A204.1 (cell line): ENCODE measurements at regions not wholly inside any gene's neighbourhood (a gene's known extent, or its start where the extent isn't known, plus 50 kb on each side); places are given as distances from the start of the nearest gene placed in this dataset.
A peak's percentile ranks its signal among the peaks of the same experiment; 100 is the strongest.
"Not testable (repeated sequence)": the region's sequence is repeated elsewhere in the genome, so short reads cannot be mapped to it uniquely, and the experiment has no call there.

ENCODE experiments used
- FAIRE-seq: peaks from 2 replicates; lab custom pipeline; 2012; peaks lifted over from hg19 to GRCh38; lab: Jason Lieb, UNC

DNA sequence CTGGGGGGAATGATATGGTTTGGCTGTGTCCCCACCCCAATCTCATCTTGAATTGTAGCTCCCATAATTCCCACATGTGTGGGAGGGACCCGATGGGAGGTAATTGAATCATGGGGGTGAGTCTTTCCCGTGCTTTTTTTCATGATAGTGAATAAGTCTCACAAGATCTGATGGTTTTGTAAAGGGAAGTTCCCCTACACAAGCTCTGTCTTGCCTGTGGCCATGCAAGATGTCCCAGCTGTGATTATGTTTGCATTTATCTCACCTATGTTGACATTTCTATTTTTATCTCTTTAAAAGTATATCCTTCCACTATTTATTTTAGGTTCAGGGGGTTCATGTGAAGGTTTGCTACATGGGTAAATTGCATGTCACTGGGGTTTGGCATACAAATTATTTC lies 323.9 kb upstream of the GLI3 start:
- FAIRE-seq, result no peak

DNA sequence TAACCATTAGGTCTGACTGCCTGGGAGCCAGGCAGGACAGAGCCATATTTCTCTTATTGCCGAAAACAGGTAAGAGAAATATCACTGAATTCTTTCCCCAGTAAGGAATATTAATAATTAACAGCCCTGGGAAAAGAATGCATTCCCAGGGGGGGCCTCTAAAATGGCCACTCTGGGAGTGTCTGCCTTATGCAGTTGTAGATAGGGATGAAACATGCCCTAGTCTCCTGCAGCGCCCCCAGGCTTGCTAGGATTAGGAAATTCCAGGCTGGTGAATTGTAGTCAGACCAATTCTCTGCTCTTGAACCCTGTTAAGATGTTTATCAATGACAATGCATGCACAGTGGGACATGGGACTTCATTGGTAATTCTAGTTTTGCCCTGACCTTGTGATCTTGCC lies 317.9 kb upstream of the GLI3 start:
- not testable (repeated sequence) for FAIRE-seq

DNA sequence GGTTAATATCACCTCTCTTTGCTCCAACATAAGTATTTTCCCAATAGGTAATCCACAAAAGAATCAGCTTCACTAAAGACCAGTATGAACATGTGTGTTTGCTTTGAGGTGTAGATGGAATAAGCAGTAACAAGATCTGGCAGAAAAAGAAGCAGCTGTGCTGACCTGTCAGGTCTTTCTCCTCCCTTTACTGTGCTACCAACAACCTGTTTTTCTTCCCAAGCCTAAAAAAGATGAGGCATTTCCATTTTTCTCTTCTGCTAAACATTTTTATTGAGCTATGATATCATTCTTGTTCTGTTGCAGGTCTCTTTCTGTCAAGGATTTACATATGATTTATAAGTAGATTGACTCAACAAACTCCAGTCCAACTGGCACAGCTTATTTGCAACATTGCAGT lies 315.2 kb upstream of the GLI3 start:
- FAIRE-seq, result no peak

DNA sequence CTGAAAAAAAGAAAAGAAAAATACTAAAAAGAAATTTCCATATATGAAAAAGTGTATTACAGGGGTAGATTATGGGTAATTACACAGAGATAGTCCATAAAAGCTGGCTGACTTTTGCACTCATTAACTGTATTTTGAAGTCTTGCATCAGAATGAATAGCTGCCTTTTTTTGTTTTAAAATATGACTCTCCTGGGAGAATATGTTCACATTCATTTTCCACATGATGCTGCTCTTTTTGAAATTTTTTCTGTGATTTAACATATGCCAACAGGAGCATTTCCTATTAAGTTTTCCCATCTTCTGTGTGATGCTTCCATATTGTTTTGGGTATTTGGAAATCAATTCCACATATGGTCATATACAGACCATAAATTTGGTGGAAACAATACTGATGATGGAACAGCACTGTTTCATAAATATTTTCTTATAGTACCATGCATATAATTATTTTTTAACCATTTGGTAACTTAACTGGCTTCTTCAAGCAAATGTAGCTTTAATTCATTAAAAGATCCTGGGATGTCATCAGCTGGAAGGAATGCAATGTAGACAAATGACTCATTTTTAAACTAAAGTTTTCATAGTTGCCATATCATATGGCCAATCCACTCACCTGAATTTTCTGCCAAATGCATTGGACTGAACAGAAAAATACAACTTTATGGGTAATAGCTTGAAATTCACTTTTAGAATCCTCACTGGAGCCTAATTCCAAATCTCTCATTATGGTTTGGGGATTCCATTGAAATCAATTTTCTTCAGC lies 313.9 kb upstream of the GLI3 start:
- FAIRE-seq, result no peak

DNA sequence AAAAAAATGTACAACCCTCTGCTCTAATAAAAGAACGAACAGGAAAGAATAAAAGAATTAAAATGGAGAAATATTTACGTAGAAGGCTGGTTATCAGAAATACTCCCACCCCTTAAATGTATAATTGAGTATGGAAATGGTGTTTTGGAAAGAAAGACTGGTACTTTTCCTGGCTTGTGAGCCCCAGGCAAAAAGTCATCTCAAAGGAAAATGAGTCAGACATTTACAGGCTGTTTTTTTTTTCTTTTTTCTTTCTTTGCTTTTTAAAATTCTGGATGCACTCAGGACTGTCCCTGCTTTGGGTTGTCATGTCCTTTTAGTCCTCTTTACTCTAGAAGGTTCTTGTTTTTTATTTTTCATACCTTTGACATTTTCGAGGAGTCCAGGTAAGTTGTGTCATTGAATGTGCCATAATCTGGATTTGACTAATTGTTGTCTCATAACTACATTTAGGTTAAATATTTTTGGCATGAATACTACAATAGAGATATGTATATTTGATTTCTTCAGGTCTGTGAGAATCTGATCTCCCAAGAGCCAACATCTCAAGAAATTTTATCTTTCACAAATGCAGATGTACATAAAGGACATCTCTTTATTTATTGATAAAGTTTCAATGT lies 313.0 kb upstream of the GLI3 start:
- no peak for FAIRE-seq

DNA sequence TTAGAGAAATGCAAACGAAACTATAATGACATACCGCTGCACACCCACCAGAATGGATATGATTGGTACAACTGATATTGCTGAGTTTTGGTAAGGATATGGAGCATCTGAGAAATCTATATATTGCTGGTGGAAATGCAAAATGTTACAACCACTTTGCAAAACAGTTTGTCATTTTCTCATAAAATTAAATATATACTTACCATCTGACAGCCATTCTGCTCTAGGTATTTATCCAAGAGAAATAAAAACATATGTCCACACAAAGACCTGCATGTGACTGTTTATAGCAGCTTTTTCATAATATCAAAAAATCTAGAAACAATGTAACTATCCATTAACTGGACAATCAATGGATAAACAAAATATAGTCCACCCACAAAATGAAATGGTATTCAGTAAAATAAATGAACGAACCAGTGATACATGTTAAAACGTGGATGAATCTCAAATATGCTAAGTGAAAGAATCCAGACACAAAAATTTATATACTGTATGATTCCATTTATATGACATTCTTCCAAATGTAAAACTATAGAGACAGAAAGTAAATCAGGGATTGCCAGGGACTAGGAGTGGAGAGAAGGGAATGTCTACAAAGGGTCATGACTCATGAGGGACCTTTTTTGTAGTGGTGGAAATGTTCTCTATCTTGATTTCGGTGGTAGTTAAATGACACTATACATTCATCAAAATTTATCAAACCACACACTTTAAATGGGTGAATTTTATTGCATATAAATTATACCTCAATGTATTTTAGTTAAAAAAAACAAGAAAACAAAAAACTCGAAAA lies 312.0 kb upstream of the GLI3 start:
- FAIRE-seq, result no peak

DNA sequence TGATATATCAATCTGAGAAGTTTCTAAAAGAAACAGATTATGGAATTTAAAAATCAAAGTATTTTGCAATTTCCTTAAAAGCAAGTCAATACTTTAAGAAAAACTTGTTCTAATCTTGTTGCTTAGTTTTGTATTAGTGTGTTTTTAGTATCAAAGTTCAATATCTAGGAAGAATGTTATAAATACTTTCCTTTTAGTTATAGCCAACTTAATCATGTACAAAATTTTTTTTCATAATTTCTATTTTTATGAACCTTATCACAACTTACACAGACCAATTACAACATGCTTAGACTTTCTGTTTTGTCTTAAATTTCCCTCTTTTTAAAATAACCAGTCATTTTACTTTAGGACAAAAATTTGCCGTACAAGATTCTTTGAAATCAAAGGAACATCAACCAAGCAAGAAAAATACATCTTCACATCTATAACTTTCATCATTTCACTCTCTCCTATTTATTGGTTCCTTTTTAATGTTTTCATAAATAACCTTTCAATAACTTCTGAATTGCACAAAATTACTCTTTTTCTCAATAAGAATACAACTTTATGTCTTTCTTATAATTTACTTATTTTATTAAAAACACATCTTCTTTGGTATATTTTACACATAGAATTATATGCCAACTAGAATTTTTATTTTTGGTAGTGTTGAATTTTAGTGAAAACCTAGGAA lies 308.2 kb upstream of the GLI3 start:
- peak; percentile 19 for FAIRE-seq

DNA sequence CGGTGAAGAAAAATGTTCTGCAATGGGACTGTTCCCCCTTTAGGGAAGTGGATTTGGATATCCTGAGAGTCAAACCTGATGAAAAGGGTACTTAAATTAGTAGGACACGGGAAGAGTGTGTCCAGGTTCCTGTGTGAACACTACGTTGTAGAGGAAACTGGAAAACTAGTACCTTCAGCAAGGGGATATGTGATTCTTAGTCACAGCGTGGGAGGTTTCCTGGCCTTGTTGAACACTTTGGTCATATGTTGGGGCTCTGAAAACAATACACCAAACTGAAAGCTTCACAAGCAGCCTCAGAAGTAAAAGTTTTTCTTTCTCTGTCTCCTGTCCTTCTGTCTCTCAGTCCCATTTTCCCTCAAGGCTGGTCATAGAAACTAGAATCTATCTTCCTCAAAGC lies 306.9 kb upstream of the GLI3 start:
- no peak for FAIRE-seq

DNA sequence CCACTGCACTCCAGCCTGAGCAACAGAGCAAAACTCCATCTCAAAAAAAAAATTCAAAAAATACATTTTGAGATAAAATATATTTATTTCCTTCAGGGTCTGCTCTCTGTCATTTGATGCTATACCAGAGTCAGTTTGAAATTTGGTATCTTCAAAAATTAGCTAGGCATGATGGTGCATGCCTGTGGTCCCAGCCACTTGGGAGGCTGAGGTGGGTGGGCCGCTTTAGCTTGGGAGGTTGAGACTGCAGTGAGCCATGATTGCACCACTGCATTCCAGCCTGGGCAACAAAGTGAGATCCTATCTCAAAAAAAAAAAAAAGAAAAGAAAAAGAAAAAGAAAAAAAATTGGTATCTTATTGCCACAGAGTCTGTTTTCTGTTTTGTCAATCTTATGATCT lies 305.4 kb upstream of the GLI3 start:
- FAIRE-seq, result not testable (repeated sequence)

DNA sequence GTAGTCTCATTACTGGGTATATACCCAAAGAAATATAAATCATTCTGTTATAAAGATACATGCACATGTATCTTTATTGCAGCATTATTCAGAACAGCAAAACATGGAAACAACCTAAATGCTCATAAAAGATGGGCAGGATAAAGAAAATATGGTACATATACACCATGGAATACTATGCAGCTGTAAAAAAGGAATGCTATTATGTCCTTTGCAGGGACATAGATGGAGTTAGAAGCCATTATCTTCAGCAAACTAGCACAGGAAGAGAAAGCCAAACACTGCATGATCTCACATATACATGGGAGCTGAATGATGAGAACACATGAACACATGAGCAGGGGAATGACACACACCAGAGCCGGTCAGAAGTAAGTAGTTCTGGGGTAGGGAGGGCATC lies 297.4 kb upstream of the GLI3 start:
- no peak for FAIRE-seq

DNA sequence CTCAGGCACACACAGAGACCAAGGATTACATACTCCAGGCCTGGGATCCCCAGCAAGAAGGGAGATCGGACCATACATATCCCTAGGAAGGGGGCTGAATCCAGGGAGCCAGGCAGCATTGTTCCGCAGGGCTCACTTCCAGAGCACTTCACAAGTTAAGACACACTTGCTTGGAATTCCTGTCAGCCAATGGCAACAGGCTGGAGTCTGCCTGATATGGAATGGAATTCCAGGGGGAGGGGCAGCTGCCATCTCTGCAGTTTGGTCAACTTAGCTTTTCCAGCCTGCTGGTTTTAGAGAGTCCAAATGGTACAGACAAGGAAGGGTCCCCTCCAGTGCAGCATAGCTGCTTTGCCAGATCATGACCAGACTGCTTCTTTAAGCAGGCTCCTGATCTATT lies 290.0 kb upstream of the GLI3 start:
- FAIRE-seq, result no peak

DNA sequence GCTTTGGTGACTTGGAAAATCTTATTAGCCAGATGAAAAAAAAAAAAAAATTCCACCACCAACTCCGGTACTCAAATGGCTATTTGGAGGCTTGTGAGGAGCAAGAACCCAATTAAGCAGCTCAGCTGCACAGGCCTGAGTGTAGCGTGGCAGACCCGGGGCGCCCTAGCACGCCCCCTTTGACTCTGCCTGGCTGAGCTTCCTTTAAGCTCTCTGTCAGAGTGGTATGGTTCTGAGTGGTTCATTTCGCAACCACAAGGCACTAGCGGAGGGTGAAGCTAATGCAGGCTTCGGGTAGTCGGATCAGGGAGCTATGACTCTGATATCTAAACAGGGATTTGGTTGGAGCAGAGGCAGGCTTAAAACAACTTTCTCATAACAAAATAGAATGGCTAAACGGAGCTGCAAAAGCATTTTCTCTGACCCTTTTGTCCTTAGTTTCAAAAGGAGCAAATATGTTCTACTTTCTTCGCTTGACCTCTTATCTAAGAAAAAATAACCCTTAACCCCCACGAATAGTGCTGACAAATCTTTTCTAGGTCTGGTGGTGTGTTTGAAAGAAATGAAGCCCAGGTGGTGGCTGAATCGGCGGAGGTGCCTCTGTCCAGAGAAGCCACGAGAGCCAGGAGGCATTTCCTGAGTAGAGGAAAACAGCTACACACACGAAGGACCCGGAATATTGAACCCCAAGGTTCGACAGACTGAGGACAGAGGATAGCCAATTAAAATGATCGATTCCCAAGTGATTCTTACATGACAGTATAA lies 285.4 kb upstream of the GLI3 start:
- FAIRE-seq, result no peak

DNA sequence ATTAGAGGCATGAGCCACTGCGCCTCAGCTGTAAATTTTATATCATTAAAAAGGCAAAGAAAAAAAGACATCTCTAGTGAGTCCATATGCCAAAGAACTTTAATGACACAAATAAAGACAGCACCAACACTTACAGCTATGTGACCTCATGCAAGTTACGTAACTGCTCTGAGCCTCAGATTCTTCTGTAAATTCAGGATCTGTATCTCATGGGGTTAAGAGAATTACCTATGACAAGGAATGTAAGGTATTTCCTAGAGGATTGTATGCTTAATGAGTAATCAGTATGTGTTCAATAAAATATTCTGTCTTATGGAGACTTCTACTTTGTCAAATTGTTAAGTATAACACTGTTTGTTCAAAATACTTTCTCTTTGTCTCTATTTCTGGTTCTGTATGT lies 274.0 kb upstream of the GLI3 start:
- no peak for FAIRE-seq

DNA sequence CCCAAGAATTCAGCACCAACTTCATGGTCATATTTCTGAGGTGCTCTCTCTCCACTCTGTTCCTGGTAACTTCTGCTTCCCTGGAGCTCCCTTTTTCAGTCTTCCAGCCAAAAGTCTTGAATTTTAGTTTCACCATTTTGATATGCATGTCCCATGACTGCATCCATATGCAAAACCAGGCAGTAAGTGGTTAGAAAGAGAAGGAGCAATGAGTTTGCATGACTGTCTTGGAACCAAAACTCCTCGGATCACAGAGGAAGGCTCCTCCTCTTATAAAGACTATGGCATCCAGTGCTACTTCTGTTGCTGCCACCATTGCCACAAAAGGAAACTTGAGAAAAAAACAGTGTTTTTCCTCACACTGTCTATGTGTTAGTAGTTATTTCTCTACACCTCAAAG lies 269.1 kb upstream of the GLI3 start:
- no peak for FAIRE-seq

DNA sequence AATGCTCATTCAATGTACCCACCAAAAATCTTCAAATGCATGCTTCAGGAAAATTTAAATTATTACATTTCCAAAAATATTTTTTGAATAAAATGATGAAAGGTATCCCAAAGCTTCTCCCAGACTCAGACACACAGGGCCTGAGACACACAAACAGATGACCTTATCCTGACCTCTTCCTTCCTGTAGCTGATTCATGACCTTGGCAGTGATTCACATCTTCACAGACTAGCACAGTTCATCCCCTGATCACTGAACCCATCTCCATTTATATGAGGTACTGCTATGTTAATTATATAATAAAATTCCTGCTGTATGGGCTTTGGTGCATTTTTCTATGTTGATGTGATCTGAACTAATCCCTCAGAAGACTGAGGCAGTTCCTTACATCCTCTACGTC lies 265.0 kb upstream of the GLI3 start:
- no peak for FAIRE-seq

DNA sequence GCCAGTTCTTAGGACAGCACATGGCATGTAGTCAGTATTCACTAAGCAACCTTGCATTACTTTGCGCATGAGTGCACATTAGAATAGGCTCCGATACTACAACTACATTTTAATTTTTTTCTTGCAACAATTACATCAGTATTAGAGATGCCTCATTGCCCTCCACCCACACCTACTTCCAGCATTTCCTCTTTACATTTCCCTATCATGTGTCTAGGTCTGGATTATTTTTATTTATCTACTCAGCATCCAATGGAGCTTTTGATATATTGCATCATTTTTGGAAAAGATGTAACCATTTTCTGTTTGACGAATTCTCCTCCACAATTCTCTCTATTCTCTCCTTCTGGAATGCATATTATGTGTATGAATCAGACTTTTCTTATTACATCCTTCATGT lies 258.2 kb upstream of the GLI3 start:
- no peak for FAIRE-seq

DNA sequence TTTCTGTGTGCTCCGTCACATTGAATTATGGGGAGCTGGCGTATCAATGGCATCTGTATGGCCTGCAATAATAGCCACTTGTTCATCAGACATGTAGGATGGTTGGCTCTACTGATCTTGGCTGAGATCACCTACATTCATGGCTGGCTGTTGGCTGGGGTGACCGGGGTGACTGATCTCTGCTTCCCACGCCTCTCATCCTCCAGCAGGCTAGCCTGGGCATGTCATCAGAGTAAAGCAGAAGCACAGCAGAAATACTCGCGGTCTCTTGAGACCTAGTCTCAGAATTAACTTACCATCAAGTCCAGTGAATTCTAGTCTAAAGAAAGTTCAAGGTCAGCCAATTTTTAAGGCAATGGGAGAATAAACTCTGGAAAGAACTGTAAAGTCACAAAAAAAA lies 257.7 kb upstream of the GLI3 start:
- FAIRE-seq, result no peak

DNA sequence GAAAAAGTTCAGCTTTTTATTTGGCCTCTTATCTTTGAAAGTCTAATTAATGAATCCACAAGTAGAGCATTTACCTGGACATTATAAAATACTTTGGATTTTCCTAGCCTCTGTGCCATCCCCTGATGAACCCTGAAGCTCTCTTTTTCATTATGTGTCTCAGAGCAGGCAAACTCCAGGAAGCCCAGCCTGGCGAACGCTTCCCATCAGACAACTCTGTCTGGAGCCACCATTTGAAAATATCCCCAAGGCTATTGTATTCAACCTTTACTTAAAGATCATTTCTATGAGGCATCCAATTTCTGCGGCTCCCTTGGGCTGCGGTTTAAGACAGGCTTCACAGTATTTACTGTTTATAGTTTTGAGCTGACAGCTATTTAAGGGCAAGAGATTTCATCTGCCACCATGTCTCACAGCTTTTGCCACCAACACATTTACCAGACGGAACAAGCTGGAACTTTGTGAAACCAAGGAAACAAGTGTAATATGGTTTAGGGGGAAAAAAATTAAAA lies 257.2 kb upstream of the GLI3 start:
- FAIRE-seq, result no peak

DNA sequence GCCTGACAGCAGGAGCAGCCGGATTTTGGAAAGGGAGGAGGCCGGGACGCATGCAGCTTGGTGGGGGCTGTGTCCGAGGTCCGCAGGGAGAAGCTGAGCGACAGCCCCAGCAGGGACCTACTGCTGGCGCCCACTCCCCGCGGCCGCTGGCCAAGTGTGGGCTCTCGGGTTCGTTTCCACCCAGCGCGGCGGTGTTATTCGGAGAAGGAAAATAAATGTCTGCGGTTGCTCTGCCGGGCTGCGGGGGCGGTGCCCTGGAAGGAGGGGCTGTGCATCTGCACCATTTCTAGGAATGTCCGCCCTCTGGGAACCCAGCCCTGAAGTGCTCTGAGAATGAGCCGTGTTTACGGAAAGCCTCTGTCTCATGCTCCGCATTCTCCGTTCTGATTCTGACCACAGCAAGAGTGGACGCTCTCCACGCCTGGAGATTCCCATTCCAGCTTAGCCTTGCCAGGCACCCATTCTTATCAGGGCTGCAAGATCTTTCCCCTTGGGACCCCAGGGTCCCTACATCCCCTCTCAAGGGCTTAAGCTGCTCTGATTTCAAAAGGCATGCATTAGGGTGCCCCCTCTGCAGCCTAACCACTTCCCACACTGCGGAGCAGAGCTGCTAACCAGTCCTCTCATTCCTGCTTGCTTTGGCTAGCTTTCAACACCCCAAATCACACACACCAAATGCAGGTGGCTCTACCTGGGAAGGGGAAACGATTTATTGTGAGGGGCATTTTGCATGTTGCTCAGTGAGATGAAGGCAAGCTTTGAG lies 256.6 kb upstream of the GLI3 start:
- no peak for FAIRE-seq

DNA sequence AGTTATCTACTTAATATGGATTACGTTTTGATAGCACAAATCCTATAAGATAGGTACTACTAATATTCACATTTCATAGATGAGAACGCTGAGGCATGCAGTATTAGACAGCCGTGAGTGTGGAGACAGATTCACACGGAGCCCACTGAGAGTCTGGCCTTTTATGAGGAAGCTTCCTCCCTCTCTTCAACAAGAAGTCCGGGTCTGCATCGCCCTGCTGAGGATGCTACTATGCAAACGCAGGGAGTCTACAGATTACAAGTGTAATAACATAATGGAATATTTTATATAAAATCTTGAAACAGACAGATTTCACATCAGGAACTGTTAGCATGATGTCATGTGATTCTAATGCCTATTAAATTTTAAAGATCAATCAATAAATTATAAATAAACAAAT lies 255.9 kb upstream of the GLI3 start:
- FAIRE-seq, result no peak

DNA sequence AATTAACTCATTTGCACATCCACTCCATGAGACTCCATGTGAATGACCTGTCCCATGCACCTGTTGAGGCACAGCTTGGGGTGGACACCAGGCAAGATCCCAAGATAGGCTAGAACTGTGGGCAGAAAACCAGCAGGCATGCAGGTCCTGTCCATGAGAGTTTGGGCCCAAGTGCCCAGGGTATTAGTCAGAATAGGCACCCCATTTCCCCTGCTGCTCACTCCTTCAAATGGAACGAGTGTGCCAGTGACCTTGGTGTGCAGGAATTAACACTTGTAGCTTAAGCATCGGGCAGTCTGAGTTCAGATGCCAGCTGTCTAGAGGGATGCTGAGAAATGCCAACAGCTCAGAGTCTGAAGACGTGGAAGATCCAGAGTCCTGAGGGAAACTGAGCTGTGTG lies 254.1 kb upstream of the GLI3 start:
- FAIRE-seq, result no peak
